Stimulated activated CD8-positive, alpha-beta memory T cell treated with anti-CD3 and anti-CD28 coated beads, Interleukin-7, amount 100 ng/mL, for 4 hours (primary cell): ENCODE measurements at regions not wholly inside any gene's neighbourhood (a gene's known extent, or its start where the extent isn't known, plus 50 kb on each side); places are given as distances from the start of the nearest gene placed in this dataset.

Experiments
- DNase-seq, 2 donors: peaks; one replicate each; pipeline ENCODE4 v3.0.0-alpha.2; 2020; ENCODE audit warnings: low read depth in 2 of 2

GRCh38 chr1:232519186-232519585 lies 110.7 kb downstream of the SIPA1L2 start:
- no peak for DNase-seq

GRCh38 chr1:232518349-232518748 lies 111.6 kb downstream of the SIPA1L2 start:
- DNase-seq = no peak

GRCh38 chr1:232517204-232517603 lies 112.7 kb downstream of the SIPA1L2 start:
- DNase-seq = no peak

- DNase-seq = no peak
Measured at GRCh38 chr1:232515706-232516105, 114.2 kb downstream of the SIPA1L2 start.

GRCh38 chr1:232512712-232513111 lies 117.2 kb downstream of the SIPA1L2 start:
- DNase-seq = no peak

- no peak for DNase-seq
Measured at GRCh38 chr1:232511172-232511571, 118.8 kb downstream of the SIPA1L2 start.

- DNase-seq = no peak
Measured at GRCh38 chr1:232510367-232511110, 119.4 kb downstream of the SIPA1L2 start.

GRCh38 chr1:232509570-232509969 lies 120.4 kb downstream of the SIPA1L2 start:
- DNase-seq = no peak

GRCh38 chr1:232508130-232508701 lies 121.7 kb downstream of the SIPA1L2 start:
- DNase-seq = no peak

- no peak for DNase-seq
Measured at GRCh38 chr1:232507571-232507970, 122.4 kb downstream of the SIPA1L2 start.

- no peak for DNase-seq
Measured at GRCh38 chr1:232505884-232506283, 124.0 kb downstream of the SIPA1L2 start.

GRCh38 chr1:232504651-232505050 lies 125.3 kb downstream of the SIPA1L2 start:
- no peak for DNase-seq

GRCh38 chr1:232503497-232503896 lies 126.4 kb downstream of the SIPA1L2 start:
- DNase-seq = no peak

- no peak for DNase-seq
Measured at GRCh38 chr1:232501854-232502253, 128.1 kb downstream of the SIPA1L2 start.

- no peak for DNase-seq
Measured at GRCh38 chr1:232499188-232499587, 130.7 kb downstream of the SIPA1L2 start.

GRCh38 chr1:232493869-232494268 lies 136.1 kb downstream of the SIPA1L2 start:
- no peak for DNase-seq

- no peak for DNase-seq
Measured at GRCh38 chr1:232489256-232489655, 140.7 kb downstream of the SIPA1L2 start.

GRCh38 chr1:232487236-232487635 lies 142.7 kb downstream of the SIPA1L2 start:
- DNase-seq = no peak

- no peak for DNase-seq
Measured at GRCh38 chr1:232486454-232487207, 143.3 kb downstream of the SIPA1L2 start.

- DNase-seq = no peak
Measured at GRCh38 chr1:232486006-232486405, 143.9 kb downstream of the SIPA1L2 start.

- DNase-seq = no peak
Measured at GRCh38 chr1:232484856-232485255, 145.1 kb downstream of the SIPA1L2 start.

GRCh38 chr1:232483826-232484225 lies 146.1 kb downstream of the SIPA1L2 start:
- DNase-seq = no peak

- no peak for DNase-seq
Measured at GRCh38 chr1:232481091-232481490, 148.8 kb downstream of the SIPA1L2 start.
